SW 1271 (cell line): ENCODE measurements at regions not wholly inside any gene's neighbourhood (a gene's known extent, or its start where the extent isn't known, plus 50 kb on each side); places are given as distances from the start of the nearest gene placed in this dataset.

Source experiments
- DNase-seq, 2 experiments: peaks; one replicate each; lab custom pipeline; 2025; lab: John Stamatoyannopoulos, UW

DNA sequence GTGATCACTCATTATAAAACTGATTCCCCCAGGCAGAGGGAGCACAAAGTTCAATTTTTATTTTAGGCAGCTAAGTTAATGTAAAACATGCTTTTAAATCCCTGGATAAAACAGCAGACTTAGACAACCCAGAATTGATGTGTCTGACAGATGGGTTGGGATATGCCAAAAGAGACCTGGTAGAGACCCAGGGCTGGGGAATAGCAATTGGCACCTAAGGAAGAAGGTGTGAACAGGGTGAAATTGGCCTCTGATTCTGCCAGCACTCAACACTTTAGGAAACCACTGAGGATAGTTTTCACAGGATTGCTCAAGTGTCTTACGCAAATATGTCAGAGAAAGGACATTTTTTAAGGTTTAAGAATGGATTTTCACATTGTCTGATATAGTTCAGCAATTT, 938.2 kb upstream of the CDH8 start:
- no peak for DNase-seq

DNA sequence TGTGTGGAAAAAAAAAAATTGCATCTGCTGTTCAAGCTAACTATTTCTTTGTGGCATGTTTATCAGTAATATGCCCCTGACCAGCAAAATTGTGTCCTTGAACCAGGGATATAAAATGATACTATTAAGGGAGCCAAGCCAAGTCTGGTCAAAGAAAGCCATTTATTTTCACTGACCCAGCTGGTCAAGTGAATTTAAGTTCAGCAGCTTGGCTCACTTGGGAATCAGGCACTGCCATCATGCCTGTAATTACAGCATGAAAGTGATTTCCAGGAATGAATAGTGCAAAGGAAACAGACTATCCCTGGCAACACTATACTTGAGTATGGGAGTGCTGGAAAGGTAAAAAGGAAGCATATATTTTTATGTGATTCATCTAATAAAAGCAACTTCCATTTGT, 934.6 kb upstream of the CDH8 start:
- no peak for DNase-seq

DNA sequence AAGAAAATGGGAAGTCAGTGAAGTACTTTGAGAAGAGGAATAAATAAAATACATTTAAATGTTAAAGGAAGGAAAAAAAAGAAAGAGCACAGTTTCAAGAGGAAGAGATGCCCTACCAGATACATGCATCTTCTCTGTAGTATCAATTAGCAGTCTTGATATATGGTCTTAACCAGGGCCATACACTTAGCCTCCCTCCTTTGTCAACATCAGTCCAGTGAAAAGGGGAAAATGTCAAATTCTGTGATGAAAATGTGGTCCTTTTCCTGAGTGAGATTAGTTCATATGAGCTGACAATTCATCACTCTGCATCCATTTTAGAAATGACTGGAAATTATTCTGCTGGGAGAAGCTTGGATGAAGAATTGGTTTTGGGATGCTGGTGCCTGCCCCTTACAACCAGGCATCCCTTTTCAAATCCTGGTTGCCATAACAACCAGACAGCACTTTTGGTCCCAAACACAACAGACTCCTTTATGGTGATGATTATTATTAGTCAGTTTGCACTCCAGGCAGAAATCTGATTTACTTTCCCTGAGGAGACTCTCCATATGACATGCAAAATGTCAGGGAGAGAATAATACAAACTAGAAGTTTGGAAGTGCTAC, 933.6 kb upstream of the CDH8 start:
- no peak for DNase-seq

DNA sequence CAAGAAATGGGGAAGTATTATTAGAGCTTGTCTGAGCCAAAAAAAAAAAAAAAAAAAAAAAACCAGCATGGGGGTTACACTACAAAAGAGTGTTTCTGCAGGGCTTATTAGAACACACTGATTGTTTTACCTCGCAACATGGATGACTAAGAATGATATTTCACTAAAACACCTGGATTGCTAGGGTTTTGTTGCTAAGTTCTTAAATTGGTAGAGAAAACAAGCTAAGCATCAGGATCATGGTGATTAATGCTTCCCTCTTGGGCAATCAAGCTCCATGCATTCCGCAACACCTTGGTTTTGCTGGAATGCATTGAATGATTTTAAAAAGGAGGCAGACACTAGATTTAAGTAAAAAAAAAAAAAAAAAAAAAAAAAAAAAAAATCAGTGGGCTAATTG, 931.4 kb upstream of the CDH8 start:
- DNase-seq = no peak

DNA sequence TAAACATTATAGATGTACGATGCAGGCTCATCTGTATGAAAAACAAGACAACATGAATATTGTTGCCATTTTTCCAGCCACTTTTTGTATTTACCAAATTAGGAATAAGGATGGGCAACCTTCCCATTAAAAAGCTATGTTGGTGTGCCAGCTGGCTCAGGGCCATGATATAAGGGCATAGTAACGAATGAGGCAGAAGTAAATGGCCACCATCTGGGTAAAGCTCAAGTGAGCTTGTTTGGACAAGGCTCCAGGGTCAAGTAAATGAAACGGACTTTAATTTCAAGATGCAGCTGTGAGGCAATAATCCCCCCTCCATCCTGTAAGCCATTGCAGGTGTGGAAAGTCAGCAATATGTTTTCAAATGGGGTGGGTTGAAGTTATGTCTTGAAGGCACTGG, 930.9 kb upstream of the CDH8 start:
- DNase-seq = no peak

DNA sequence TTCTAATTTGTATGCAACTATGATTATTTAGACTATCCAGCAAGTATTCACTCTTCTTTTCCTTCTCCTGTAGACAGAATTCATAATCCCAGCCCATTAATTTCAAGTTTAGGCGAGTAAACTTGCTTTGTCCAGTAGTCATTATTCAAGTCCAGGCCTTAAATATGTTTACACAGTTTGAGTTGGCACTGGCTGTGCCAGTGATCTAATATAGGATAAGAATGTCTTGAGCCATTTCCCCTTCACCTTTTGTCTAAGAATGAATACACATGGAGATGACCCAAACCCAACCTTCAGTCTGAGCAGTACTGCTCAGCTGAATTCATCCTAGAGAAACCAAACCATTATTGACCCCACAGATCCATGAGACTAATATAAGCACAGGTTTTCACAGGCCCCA, 930.4 kb upstream of the CDH8 start:
- DNase-seq = no peak

DNA sequence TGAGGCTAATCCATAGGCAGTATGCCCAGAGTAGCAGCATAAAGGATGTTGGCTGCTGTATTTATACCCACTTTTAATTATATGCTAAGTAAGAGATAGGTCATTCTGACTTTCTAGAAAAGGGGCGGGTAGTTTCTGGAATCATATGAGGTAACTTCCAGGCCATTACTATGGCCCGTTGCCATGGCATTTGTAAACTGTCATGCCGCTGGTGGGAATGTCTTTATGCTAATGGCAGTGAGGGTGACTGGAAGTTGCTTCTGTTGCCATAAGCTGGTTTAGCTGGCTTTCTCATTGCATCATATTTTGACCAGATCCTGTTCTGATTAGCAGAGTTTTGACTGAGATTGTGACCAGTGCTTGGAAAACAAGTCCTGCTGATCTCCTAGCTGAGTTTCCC, 929.6 kb upstream of the CDH8 start:
- no peak for DNase-seq

DNA sequence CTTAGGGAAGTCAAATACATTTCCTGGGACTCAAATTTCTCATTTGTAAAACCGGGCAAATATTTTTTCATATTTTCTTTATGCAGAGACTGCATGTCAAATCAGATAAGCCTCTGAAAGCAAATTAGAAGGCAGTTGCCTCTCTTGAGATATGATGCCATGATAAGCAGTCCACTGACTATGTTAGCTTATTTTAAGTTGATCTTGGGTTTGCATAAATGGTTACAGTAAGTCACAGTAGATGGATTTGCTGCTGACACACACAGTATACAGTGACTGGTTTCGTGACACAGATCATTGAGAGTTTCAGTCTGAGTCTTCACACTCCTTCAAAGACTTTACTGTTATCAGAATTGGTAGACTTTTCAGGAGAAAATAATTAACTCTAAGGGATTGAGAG, 927.6 kb upstream of the CDH8 start:
- DNase-seq = no peak

DNA sequence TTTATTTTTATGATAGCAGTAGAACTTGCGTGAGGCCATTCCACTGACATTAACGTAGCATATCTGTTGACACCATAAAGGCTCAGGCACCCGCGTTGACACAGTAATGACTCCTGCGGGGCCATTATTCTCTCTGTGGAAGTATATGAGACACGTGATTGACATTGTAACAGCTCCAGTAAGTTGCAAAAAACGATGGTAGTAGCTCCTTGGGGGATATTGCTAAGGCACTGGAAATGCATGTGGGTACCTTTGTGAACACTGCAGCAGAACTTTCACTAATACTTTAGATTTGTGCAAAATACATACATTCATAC, 918.8 kb upstream of the CDH8 start:
- DNase-seq = no peak

DNA sequence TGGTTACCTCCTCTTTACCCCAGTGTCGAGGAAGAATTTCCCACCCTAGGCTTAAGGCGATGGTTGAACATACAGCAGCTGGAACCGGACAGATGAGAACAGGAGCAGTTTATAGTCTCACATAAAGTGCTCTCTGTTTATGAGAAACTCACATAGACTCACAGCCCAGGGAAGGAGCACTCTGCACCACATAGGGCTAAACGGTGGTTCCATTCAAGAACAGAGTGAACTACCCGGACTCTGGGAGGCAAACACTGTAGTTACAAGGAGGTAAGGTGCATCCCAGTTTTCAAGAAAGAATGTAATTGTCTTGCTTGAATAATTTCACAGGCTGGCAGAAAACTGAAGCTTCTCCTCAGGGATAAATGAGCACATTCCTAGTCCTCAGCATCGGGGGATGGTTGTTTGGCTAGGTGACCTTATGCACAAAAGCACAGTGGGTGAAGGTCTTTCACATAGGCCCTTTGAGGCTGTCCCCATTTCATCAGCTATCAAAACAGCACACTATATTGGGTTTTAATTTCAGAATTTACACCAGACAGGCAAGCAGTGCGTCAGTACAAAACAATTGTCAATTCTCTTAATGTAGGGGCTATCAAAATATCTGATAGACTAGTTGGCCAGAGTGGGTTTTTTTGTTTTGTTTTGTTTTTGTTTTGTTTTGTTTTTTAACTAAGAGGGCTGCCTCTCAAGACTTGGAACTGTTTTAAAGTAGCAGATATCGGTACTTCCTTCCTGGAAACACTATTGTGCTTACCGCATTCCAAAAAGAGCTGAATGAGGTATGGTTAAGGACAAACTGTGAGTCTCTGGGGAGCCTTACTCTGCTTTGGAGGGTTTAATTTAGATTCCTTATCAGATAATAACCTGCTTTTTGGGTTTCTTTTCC, 918.1 kb upstream of the CDH8 start:
- no peak for DNase-seq

DNA sequence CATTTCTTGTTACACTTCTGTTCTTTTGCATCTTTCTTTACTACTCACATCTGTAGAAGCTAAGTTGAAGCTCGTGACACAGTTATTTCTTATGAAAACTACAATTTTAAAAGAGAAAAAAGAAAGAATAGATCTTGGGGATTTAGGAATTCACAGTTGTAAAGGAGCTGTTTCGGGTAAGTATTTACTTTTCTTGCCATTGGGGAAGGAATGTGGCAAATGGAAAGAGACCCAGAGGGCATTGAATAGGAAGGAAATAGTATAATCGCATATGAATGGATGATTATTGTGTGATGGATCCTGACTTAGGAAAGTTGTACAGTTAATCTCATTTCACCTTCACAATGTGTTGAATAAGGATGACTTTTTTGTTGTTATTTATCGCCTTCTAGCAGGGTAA, 914.1 kb upstream of the CDH8 start:
- DNase-seq = no peak

DNA sequence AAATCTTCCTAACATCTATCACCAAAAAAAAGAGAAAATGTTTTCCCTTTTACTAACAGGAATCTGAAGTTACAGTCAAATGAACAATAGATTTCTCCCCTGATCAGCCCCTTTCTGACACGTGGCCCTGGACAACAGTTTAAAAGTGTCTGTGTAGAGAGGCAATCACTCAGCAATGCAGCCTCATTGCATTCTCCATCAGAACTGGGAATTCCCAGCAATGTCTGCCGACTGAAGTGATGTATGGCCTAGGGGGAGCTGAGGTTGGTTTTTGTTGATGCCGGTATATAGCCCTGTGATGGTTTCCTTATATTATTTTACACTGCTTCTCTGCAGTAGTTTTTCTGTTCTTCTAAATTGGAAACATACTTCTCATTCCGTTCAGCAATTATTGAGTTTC, 904.3 kb upstream of the CDH8 start:
- no peak for DNase-seq

DNA sequence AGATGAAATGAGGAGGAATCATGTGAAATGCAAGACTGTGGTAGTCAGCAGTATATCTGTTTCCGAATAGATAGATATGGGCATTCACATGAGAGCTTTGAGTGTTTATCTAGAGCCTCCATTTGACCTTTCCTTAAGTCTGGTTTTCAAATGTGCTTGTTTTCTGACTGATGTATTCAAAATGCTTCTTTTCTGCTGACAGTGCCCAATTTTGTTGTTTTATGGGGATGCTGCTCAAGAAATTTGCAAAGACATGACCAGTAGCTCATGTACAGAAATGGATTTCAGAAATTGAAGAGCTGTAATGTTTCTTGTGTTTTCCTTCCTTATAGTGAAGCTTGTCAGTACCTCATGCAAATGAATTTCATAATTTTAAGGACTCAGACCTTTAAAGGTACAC, 903.4 kb upstream of the CDH8 start:
- DNase-seq = no peak

DNA sequence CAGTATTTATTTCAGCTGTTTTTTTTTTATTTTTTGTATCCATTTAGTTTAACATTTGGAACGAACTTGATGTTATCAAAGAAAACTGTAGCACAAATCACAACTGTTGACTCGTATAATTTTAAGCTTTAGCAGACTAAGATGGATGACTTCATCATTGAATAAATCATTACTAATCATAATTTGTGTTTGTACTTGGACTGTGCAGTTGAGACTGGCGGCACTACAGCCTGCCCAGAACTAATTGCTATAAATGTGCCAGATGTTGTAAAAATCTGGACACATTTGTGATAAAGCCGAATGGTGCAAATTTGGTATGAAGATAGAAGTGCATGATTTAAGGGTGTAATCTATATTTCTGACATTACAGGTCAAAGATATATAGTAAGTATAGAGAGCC, 897.7 kb upstream of the CDH8 start:
- no peak for DNase-seq

DNA sequence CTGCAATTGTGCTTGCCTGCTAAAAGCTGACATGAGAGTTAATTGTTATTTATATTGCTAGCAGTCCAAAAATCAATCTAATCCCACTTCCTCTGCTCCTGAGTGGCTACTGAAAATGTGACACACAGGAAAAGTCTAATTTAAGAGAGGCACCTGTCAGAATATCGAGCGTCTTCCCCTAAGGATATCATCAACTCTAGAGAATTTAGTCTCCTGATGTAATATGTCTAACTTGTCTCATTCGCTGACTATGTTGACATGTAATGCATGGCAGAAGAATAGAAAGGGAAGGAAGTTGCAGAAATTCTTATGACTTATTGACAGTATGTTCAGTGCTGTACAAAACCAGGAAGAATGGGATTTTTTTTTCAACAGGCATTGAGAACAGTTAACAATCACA, 893.4 kb upstream of the CDH8 start:
- no peak for DNase-seq

DNA sequence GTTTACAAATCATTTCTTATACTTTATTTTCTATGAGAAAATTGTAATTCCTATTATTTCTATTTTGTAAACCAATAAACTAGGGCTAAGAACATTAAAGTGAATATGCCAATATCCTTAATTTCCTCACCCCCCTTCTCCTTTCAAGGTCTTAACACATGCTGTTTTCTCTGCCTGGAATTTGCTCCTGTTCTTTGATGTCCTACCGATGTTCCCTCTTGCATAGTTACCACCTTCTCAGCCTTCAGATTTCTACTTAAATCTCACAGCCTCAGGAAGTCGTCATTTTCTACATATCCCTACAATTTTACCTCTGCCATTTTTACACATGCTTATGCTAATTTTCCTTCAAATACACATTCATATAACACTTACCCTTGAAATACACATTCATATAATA, 890.9 kb upstream of the CDH8 start:
- DNase-seq = no peak

DNA sequence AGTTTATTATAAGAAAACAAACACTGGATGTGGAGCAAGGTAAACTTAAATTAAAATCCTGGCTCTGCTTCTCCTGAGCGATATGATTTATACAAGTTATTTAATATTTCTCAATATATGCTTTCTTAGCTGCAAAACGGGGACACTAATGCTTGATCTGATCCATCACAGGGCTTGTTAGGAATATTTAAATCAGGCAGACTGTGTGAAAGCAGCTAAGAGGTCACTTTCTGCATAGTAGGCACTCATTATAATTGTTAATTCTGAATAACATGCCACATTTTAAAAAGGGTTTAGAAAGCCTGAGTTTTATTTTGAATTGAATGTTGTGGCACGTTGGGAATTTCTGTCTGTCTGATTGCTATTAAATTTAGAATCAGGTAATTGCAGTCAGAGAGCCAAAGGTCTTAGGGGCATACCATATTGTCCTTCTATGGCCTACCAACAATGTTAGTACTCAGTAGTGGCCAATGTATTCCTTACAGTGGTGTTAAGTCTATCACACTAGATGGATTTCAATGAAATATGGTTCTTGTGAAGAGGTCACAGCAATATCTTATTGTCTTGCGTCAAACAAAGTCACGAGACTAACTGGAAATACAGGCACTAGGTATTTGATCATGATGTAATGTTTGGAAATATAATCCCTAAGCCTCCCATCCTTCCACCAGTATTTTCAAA, 890.0 kb upstream of the CDH8 start:
- no peak for DNase-seq

DNA sequence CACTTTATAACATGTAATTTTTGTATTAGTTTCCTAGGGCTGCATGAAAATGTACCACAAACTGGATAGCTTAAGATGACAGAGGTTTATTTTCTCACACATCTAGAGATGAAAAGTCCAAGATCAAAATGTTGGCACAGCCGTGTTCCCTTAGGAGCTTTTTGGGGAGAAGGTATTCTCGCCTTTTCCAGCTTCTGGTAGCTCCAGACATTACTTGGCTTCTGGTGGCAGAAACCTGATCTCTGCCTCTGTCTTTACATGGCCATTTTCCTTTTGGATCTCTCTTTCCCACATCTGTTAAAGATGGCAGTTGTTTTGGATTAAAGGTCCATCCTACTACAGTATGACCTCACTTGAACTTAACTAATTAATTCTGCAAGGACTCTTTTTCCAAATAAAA, 885.7 kb upstream of the CDH8 start:
- no peak for DNase-seq

DNA sequence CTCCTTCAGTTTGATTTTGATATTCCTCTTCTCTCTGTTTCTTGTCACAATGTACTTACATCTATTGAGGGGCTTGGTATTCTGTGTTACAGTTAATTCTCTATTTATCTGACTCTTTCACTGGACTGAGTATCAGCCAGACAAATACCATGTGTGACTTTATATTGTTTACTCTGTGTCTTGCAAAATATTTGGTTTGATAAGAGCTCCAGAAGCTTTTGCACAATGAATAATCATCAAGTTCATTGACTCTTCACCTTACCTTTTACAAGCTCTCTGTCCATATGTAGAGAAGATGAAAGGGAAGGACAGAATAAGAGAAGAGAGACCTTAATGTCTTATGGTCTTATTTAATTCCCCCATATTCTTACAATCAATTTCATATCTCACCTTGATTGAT, 877.7 kb upstream of the CDH8 start:
- DNase-seq = no peak

DNA sequence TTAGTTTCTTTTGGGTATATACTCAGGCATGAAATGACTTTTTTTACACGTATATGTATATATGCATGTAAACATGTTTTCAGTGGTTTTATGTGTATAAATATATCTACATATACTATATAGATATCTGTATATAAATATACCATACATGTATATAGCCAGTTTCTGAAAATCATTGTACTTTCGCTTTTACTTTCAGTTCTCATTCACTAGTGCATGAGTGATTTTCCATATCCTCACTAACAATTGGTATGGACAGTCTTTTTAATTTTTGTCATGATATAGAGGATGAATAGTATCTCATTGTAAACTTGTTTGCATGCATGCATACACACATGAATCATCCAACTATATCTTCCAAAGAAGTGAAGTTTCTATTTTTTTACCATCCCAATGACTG, 877.1 kb upstream of the CDH8 start:
- no peak for DNase-seq

DNA sequence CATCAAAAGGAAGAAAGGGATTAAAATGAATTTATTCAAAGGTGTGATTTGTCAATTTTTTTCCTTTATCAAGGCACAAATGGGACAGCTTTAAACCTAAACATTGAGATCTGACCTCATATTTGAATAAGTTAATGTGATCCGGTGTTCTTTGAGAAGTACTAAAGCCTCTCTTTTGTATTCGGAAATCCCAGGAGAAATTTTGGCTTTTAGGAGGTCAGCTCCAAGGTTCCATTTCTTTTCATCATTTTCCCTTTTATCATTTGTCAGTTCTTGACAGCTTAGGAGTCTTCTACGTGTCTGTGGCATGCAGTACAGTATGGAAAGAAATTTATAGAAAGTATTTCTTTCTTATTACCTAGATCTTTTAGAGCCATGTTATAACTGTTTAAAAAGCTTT, 873.4 kb upstream of the CDH8 start:
- DNase-seq = no peak

DNA sequence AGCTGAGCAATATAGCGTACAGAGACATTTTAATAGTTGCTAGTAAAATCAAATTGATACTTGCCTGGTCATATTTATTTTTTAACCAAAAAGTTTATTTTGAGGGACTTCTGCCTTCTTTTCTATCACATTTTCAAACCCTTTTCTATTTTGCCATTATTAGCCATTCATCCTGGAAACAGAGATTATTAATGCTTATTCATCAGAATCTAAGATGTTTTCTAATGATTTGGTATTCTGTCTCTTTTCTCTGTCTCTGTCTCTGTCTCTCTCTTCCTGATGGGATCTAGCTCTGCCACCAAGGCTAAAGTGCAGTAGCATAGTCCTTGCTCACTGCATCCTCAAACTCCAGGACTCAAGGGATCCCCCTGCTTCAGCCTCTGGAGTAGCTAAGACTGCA, 871.3 kb upstream of the CDH8 start:
- DNase-seq = no peak

DNA sequence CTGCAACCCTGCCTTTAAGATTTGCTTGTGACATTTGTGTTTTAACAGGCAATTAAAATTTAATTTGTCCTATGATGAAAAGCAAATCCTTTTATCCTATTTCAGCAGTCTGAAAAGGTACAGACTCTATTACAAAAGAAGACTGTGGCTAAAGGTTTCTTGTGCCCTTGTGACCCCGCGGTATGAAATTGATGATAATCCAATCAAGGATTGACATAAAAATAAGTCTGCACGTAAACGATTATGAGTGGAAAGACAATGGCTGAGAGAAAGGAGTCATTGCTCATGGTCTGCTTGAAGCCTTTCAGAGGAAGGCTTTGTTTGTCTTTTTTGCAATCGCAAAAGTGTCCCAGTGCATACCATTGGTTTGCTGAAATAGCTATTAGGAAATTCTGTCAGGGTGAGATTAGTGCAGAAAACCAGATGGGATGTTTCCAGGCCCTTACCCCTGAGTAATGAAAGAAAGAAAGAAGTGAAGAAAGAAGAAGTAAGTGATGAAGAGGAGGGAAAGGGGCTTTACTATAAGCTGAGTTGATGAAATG, 867.8 kb upstream of the CDH8 start:
- no peak for DNase-seq
